GM13977 (cell line): ENCODE measurements at regions not wholly inside any gene's neighbourhood (a gene's known extent, or its start where the extent isn't known, plus 50 kb on each side); places are given as distances from the start of the nearest gene placed in this dataset.

Experiments used
- DNase-seq: peaks from one replicate; pipeline ENCODE4 v3.0.0; 2012; ENCODE audit warnings: low spot score
- CTCF ChIP-seq: IDR thresholded peaks from 2 replicates; pipeline ENCODE4 v1.5.1; 2012; ENCODE audit warnings: mild to moderate bottlenecking, control low read depth; ENCODE audit not compliant: insufficient read depth; ENCODE audit errors: extremely low read depth, missing control alignments
- in situ Hi-C: fragments of 300-500 bp; cut with MboI; formaldehyde crosslinking; loops from one replicate; pipeline ENCODE4 v1.12.0; 2022; ENCODE audit warnings: low sequenced_read_pairs, low pct_unique_long_range_greater_than_20kb, mixed read lengths, inconsistent platforms; ENCODE audit not compliant: unreplicated experiment

- no peak for TF ChIP-seq CTCF
- DNase-seq: no peak
- in situ Hi-C loops: no loop called here
These were observed 154.9 kb upstream of the UQCRFS1 start for GRCh38 chr19:29367791-29368222.

- no peak for TF ChIP-seq CTCF
- in situ Hi-C loops: no loop called here
- DNase-seq: no peak
These were observed 155.5 kb upstream of the VSTM2B start for GRCh38 chr19:29370276-29370675.

- DNase-seq: no peak
- TF ChIP-seq CTCF: no peak
- in situ Hi-C loops: no loop called here
These were observed 154.3 kb upstream of the VSTM2B start for GRCh38 chr19:29371251-29372090.

GRCh38 chr19:29372091-29372415, 153.7 kb upstream of the VSTM2B start:
- in situ Hi-C loops: no loop called here
- no peak for TF ChIP-seq CTCF
- no peak for DNase-seq

DNA sequence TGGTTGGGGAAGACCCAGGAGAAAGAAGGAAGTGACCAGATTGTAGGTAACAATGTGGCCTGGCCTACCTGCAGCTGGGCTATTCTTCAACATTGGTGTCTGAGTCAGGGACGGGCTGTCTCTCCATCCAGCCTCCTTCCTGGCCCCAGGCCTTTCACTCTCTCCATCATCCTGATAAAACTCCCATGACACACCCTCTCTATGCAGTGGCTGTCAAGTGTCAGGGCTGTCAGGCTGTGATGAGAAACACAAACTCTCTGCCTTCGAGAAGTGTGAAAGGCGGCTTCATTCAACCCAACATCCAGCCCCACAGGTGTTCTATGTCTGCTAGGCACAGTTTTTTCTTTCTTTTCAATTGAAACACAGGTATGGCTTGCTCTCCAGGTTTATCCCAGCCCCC, 153.3 kb upstream of the VSTM2B start:
- DNase-seq: no peak
- in situ Hi-C loops: no loop called here
- no peak for TF ChIP-seq CTCF

DNA sequence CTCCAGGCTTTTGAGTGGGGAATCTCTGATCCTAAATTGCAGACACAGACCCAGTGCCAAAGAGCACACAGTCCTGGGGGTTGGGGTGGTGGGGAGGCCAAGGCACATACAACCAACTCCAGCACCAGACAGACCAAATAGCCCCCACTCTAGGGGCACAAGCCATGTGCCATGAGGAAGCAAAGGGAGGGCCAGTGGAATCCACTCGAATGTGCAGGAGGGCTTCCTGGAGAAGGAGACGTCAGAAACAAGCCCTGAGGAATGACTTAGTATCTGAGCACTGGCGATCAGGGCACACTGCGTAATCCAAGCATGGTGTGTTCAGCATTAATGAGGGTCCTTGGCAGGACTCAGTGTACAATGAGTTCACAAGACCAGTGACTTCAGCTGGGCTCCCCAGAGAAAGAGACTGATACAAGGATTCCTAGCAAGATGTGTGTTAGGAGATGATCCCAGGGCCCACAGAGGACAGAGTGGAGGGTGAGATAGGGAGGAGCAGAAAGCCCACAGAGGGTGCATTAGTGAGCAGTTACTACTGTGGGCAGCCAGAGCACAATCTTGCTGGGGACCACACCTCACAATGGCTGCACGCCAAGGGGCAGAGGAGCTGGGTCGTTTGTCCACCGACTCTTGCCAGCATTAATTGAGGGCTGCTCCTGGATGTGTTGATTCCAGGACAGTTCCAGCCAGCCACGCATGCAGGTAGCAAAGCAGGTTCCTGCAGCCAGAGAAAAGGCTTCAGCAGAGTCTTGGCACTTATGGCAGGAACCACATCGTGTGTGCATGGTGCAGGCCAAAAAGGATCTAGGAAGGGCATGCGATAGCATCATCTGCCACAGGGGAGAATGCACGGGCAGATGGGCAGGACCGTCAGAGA, 152.6 kb upstream of the VSTM2B start:
- DNase-seq: no peak
- TF ChIP-seq CTCF: no peak

More for the DNA sequence above, 152.6 kb upstream of the VSTM2B start:
- in situ Hi-C loops: no loop called here
